HPDE6-E6E7 (cell line): ENCODE measurements at regions not wholly inside any gene's neighbourhood (a gene's known extent, or its start where the extent isn't known, plus 50 kb on each side); places are given as distances from the start of the nearest gene placed in this dataset.

ENCODE experiments used
- DNase-seq: peaks from one replicate; pipeline ENCODE4 v3.0.0; 2011; ENCODE audit warnings: missing footprints; ENCODE audit errors: extremely low spot score

GRCh38 chr12:18207266-18207665, 54.1 kb upstream of the PIK3C2G start:
- DNase-seq: no peak

DNA sequence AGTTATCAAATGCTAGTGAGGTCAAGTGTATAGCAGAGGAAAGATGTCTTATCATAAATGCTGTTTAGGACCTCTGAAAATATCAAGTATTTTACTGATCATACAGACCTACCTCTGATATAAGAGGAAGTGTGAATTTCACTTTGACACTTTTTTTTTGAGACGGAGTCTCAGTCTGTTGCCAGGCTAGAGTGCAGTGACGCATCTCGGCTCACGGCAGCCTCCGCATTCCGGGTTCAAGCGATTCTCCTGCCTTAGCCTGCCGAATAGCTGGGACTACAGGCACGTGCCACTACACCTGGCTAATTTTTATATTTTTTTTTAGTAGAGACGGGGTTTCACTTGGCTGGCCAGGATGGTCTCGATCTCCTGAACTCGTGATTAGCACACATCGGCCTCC, 55.1 kb upstream of the PIK3C2G start:
- no peak for DNase-seq

- no peak for DNase-seq
Observed at GRCh38 chr12:18204053-18204452, 57.3 kb upstream of the PIK3C2G start.

- no peak for DNase-seq
Observed at GRCh38 chr12:18192119-18192518, 69.2 kb upstream of the PIK3C2G start.

- DNase-seq: no peak
Observed at GRCh38 chr12:18183141-18183540, 78.2 kb upstream of the PIK3C2G start.

- DNase-seq: no peak
Observed at GRCh38 chr12:18171571-18171970, 81.6 kb upstream of the RERGL start.

GRCh38 chr12:18168016-18168415, 78.0 kb upstream of the RERGL start:
- DNase-seq: no peak

GRCh38 chr12:18165889-18166288, 75.9 kb upstream of the RERGL start:
- no peak for DNase-seq

DNA sequence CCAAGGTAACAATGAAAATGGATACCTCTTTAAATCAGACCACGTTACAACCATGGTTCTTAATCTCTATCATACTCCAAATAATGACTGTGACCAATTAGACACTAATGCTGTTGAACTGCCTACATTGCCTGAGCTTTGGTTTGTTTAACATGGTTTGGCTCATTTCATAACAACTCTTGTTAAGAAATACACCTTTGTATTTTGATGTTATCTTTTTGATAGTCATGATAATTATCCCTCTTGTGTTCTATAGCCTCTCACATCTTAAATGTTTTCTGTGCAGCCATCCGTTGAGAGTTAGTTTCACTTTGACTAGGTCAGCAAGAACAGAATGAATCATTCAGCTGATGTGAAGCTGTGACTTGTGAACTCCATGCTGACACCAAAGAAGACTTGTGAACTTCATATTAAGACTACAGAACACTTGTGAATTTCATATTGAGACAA, 75.5 kb upstream of the RERGL start:
- DNase-seq: peak; percentile 14

GRCh38 chr12:18160901-18161300, 70.9 kb upstream of the RERGL start:
- no peak for DNase-seq

GRCh38 chr12:18158774-18159557, 69.0 kb upstream of the RERGL start:
- peak; percentile 8 for DNase-seq

GRCh38 chr12:18153826-18154225, 63.8 kb upstream of the RERGL start:
- DNase-seq: no peak

GRCh38 chr12:18151036-18151435, 61.0 kb upstream of the RERGL start:
- no peak for DNase-seq

- no peak for DNase-seq
Observed at GRCh38 chr12:18148961-18149360, 59.0 kb upstream of the RERGL start.

- no peak for DNase-seq
Observed at GRCh38 chr12:18146363-18146762, 56.4 kb upstream of the RERGL start.

- no peak for DNase-seq
Observed at GRCh38 chr12:18145924-18146323, 55.9 kb upstream of the RERGL start.

DNA sequence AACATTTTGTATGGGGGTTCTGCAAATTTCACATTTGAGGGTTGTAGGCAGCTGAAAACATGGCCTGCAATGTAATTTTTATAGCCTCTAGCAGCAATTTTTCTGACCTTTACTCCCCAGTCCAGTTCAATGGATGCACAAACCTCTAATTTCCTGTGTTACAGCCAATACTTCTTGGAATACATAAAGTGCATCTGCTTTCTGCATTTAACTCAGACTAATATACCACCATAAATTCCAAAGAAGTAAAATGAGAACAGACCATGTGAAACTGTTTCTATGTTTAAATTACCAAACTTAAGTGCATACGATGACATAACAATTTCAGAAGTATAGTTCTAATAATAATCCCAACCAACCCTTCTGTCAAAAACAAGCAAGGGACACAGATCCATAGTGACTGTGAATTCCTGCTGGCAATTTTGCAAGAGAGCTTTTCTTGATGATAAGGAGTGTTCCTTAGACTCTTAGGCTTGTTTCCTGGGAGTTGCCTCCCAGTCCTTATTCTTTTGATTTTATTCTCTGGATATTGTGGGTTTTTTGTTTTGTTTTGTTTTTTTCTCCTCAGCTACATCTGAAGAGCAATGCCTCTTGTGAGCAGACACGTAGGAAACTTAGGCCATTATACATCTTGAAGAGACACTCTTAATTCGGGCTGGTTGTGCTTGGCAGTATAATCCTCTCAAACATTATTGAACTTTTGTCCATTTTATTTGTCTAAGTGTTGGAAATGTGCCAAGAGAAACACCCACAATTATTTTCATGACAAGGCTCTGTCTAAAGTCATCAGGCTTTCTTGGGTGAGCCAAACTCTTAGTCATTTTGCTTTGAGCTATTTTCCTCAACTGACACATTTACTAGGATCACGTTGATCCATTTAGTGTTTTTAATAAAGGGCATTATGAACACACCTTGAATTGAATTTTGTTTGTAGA, 51.3 kb upstream of the RERGL start:
- no peak for DNase-seq

DNA sequence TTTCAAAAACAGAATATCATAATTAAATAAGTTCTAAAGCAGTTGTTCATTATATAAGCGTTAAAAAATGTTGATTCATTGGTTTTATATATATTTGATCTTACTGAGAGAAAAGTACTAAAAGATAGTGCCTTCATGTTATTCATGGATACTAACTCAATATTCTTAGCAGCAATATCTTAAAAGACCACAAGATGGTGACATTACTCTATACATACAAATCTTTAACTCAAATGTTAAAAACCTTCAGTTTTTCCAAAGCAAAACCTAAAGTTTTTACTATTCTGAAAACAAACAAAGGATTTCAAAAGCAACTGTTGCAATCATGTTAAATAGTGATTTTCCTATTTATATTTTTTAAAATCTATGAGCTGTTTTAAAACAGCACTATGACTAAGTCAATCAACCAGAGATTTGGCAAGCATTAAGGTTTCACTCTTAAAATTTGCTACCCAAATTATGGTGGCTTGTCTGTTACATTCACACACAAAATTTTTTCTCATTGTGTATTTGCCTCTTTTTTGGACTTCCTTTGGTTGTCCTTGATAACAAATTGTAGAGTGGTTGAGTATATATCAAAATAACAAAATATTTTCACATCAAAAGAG, 50.1 kb upstream of the RERGL start:
- DNase-seq: no peak
